ENCODE measurements at regions not wholly inside any gene's neighbourhood (a gene's known extent, or its start where the extent isn't known, plus 50 kb on each side); places are given as distances from the start of the nearest gene placed in this dataset.
"Not testable (repeated sequence)": the region's sequence is repeated elsewhere in the genome, so short reads cannot be mapped to it uniquely, and the experiment has no call there.

- DNase-seq = no peak
Measured at GRCh38 chr1:194033646-194034045, 847.2 kb upstream of the B3GALT2 start.

GRCh38 chr1:194028002-194028401 lies 841.6 kb upstream of the B3GALT2 start:
- no peak for DNase-seq

GRCh38 chr1:194026422-194026821 lies 840.0 kb upstream of the B3GALT2 start:
- no peak for DNase-seq

- DNase-seq = no peak
Measured at GRCh38 chr1:194024659-194025058, 838.2 kb upstream of the B3GALT2 start.

GRCh38 chr1:194014014-194014413 lies 827.6 kb upstream of the B3GALT2 start:
- DNase-seq = no peak

GRCh38 chr1:194013561-194013960 lies 827.1 kb upstream of the B3GALT2 start:
- no peak for DNase-seq

- peak; percentile 2 for DNase-seq
Measured at GRCh38 chr1:194004146-194004545, 817.7 kb upstream of the B3GALT2 start.

- not testable (repeated sequence) for DNase-seq
Measured at GRCh38 chr1:194001726-194002350, 815.4 kb upstream of the B3GALT2 start.

- DNase-seq = no peak
Measured at GRCh38 chr1:193988885-193989284, 802.5 kb upstream of the B3GALT2 start.

- no peak for DNase-seq
Measured at GRCh38 chr1:193979219-193979618, 792.8 kb upstream of the B3GALT2 start.

- DNase-seq = no peak
Measured at GRCh38 chr1:193974286-193974798, 787.9 kb upstream of the B3GALT2 start.

GRCh38 chr1:193973428-193973827 lies 787.0 kb upstream of the B3GALT2 start:
- DNase-seq = no peak

- no peak for DNase-seq
Measured at GRCh38 chr1:193971595-193971994, 785.2 kb upstream of the B3GALT2 start.

GRCh38 chr1:193960499-193960898 lies 774.1 kb upstream of the B3GALT2 start:
- no peak for DNase-seq

- DNase-seq = no peak
Measured at GRCh38 chr1:193960040-193960439, 773.6 kb upstream of the B3GALT2 start.

GRCh38 chr1:193957556-193958095 lies 771.2 kb upstream of the B3GALT2 start:
- no peak for DNase-seq

- no peak for DNase-seq
Measured at GRCh38 chr1:193952778-193953374, 766.5 kb upstream of the B3GALT2 start.

GRCh38 chr1:193951984-193952383 lies 765.6 kb upstream of the B3GALT2 start:
- DNase-seq = no peak

GRCh38 chr1:193944454-193944853 lies 758.0 kb upstream of the B3GALT2 start:
- DNase-seq = no peak

GRCh38 chr1:193940176-193940575 lies 753.8 kb upstream of the B3GALT2 start:
- no peak for DNase-seq

GRCh38 chr1:193939585-193939984 lies 753.2 kb upstream of the B3GALT2 start:
- no peak for DNase-seq

GRCh38 chr1:193937308-193937707 lies 750.9 kb upstream of the B3GALT2 start:
- no peak for DNase-seq

GRCh38 chr1:193932979-193933378 lies 746.6 kb upstream of the B3GALT2 start:
- no peak for DNase-seq

GRCh38 chr1:193931356-193931755 lies 744.9 kb upstream of the B3GALT2 start:
- DNase-seq = no peak
